ENCODE measurements at regions not wholly inside any gene's neighbourhood (a gene's known extent, or its start where the extent isn't known, plus 50 kb on each side); places are given as distances from the start of the nearest gene placed in this dataset.

GRCh38 chr4:128449251-128449650 is 161.6 kb upstream of the PGRMC2 start:
- TF ChIP-seq EZH2phosphoT487 (IDR thresholded peaks at IDR 0.05; ENCODE audit: insufficient read depth, low read depth) (no peak), EZH2 (IDR thresholded peaks at IDR 0.05; ENCODE audit: insufficient read depth, poor library complexity, severe bottlenecking) (no peak)

Data from GM23248 (cell line).